Glutamatergic neuron (in vitro differentiated cells): ENCODE measurements at regions not wholly inside any gene's neighbourhood (a gene's known extent, or its start where the extent isn't known, plus 50 kb on each side); places are given as distances from the start of the nearest gene placed in this dataset.

ENCODE experiments used
- DNase-seq: peaks from one replicate; pipeline ENCODE4 v3.0.0; 2022
- H3K27ac Mint-ChIP-seq: one replicate; pipeline ENCODE4 v1.8.0; 2020; ENCODE audit warnings: mild to moderate bottlenecking, mixed read lengths, inconsistent platforms; ENCODE audit not compliant: unreplicated experiment
- H3K27me3 Mint-ChIP-seq: one replicate; pipeline ENCODE4 v1.8.0; 2020; ENCODE audit warnings: mild to moderate bottlenecking, moderate library complexity, mixed read lengths, inconsistent platforms; ENCODE audit not compliant: unreplicated experiment
- H3K36me3 Mint-ChIP-seq: one replicate; pipeline ENCODE4 v1.8.0; 2020; ENCODE audit warnings: mild to moderate bottlenecking, mixed read lengths, inconsistent platforms; ENCODE audit not compliant: unreplicated experiment
- H3K4me1 Mint-ChIP-seq: one replicate; pipeline ENCODE4 v1.8.0; 2020; ENCODE audit warnings: mild to moderate bottlenecking, low read depth, mixed read lengths, inconsistent platforms; ENCODE audit not compliant: unreplicated experiment
- H3K4me3 Mint-ChIP-seq: one replicate; pipeline ENCODE4 v1.8.0; 2020; ENCODE audit warnings: mild to moderate bottlenecking, mixed read lengths, inconsistent platforms; ENCODE audit not compliant: unreplicated experiment
- H3K9me3 Mint-ChIP-seq: one replicate; pipeline ENCODE4 v1.8.0; 2020; ENCODE audit warnings: mild to moderate bottlenecking, moderate library complexity, mixed read lengths, inconsistent platforms; ENCODE audit not compliant: unreplicated experiment
- CTCF ChIP-seq: fragments of 200-600 bp; sonication (generic); IDR thresholded peaks from one replicate; pipeline ENCODE4 v1.5.0; 2021; ENCODE audit not compliant: partially characterized antibody, unreplicated experiment

GRCh38 chr12:124620606-124621295 lies 53.3 kb upstream of the NCOR2 start:
- no peak overlapping the region for H3K4me3 Mint-ChIP-seq
- no peak for DNase-seq
- peaks cover 6% of the 10 kb centered on the region for H3K27me3 Mint-ChIP-seq
- H3K27ac Mint-ChIP-seq = no peak overlapping the region
- no peaks in the 10 kb centered on the region for H3K9me3 Mint-ChIP-seq
- H3K4me1 Mint-ChIP-seq = peaks cover 2% of the 10 kb centered on the region
- TF ChIP-seq CTCF = no peak
- H3K36me3 Mint-ChIP-seq = no peaks in the 10 kb centered on the region

- DNase-seq = no peak
- Mint-ChIP-seq H3K36me3 (no peaks in the 10 kb centered on the region), H3K9me3 (peaks cover 2% of the 10 kb centered on the region), H3K27me3 (peaks cover 10% of the 10 kb centered on the region), H3K4me1 (no peaks in the 10 kb centered on the region), H3K4me3 (no peak overlapping the region), H3K27ac (no peak overlapping the region)
- no peak for TF ChIP-seq CTCF
Measured at GRCh38 chr12:124618291-124618902, 51.0 kb upstream of the NCOR2 start.

GRCh38 chr12:124617615-124618014 lies 50.2 kb upstream of the NCOR2 start:
- Mint-ChIP-seq H3K27ac (no peak overlapping the region), H3K4me3 (no peak overlapping the region), H3K27me3 (peaks cover 9% of the 10 kb centered on the region), H3K36me3 (no peaks in the 10 kb centered on the region), H3K9me3 (peaks cover 4% of the 10 kb centered on the region), H3K4me1 (no peaks in the 10 kb centered on the region)
- DNase-seq = no peak
- no peak for TF ChIP-seq CTCF
